H9 (cell line): ENCODE measurements at regions not wholly inside any gene's neighbourhood (a gene's known extent, or its start where the extent isn't known, plus 50 kb on each side); places are given as distances from the start of the nearest gene placed in this dataset.

Source experiments
- DNase-seq: peaks from one replicate; pipeline ENCODE4 v3.0.0-alpha.2; 2017
- H2AFZ ChIP-seq: one replicate; pipeline ENCODE4 v1.6.1; 2013; ENCODE audit warnings: mild to moderate bottlenecking, low read length, control low read depth, moderate library complexity
- H2AK5ac ChIP-seq: 2 replicates; pipeline ENCODE4 v1.6.1; 2013; ENCODE audit warnings: low read length, control low read depth, mixed read lengths; ENCODE audit not compliant: insufficient read length
- H2BK120ac ChIP-seq: one replicate; pipeline ENCODE4 v1.6.1; 2013; ENCODE audit warnings: low read depth, mild to moderate bottlenecking, low read length, control low read depth, inconsistent platforms; ENCODE audit not compliant: poor library complexity, severe bottlenecking
- H2BK12ac ChIP-seq: 2 replicates; pipeline ENCODE4 v1.6.1; 2013; ENCODE audit warnings: low read length, control low read depth, mixed read lengths, low read depth; ENCODE audit not compliant: insufficient read length
- H2BK15ac ChIP-seq: 2 replicates; pipeline ENCODE4 v1.6.1; 2013; ENCODE audit warnings: low read depth, low read length, control low read depth
- H2BK20ac ChIP-seq: one replicate; pipeline ENCODE4 v1.6.1; 2013; ENCODE audit warnings: low read depth, mild to moderate bottlenecking, low read length, control low read depth, inconsistent platforms; ENCODE audit not compliant: poor library complexity, severe bottlenecking
- H2BK5ac ChIP-seq: 2 replicates; pipeline ENCODE4 v1.6.1; 2013; ENCODE audit warnings: low read length, control low read depth, mixed read lengths; ENCODE audit not compliant: insufficient read length
- H3K14ac ChIP-seq: 2 replicates; pipeline ENCODE4 v1.6.1; 2013; ENCODE audit warnings: low read length, control low read depth; ENCODE audit not compliant: insufficient read depth
- H3K18ac ChIP-seq: 2 replicates; pipeline ENCODE4 v1.6.1; 2013; ENCODE audit warnings: low read depth, mild to moderate bottlenecking, mixed read lengths, low read length, control low read depth; ENCODE audit not compliant: insufficient read length
- H3K23ac ChIP-seq: 2 replicates; pipeline ENCODE4 v1.6.1; 2013; ENCODE audit warnings: low read length, control low read depth, mixed read lengths, low read depth; ENCODE audit not compliant: insufficient read length
- H3K23me2 ChIP-seq: 2 replicates; pipeline ENCODE4 v1.6.1; 2013; ENCODE audit warnings: low read depth, mild to moderate bottlenecking, mixed read lengths, low read length, control low read depth; ENCODE audit not compliant: insufficient read length, poor library complexity, severe bottlenecking
- H3K27ac ChIP-seq: 2 replicates; pipeline ENCODE4 v1.5.1; 2013; ENCODE audit warnings: low read length, control low read depth, mixed read lengths, low read depth; ENCODE audit not compliant: insufficient read length
- H3K27me3 ChIP-seq: 2 replicates; pipeline ENCODE4 v1.6.1; 2013; ENCODE audit warnings: low read length, control low read depth, inconsistent platforms; ENCODE audit not compliant: insufficient read depth
- H3K4ac ChIP-seq: 2 replicates; pipeline ENCODE4 v1.6.1; 2013; ENCODE audit warnings: low read depth, mild to moderate bottlenecking, control low read depth, inconsistent platforms, low read length, moderate library complexity
- H3K4me1 ChIP-seq: 2 replicates; pipeline ENCODE4 v1.6.1; 2013; ENCODE audit warnings: low read length, control low read depth, inconsistent platforms; ENCODE audit not compliant: insufficient read depth
- H3K4me2 ChIP-seq: 2 replicates; pipeline ENCODE4 v1.6.1; 2013; ENCODE audit warnings: low read length, control low read depth, mixed read lengths; ENCODE audit not compliant: insufficient read length, insufficient read depth
- H3K56ac ChIP-seq: 2 replicates; pipeline ENCODE4 v1.6.1; 2013; ENCODE audit warnings: low read depth, mild to moderate bottlenecking, mixed read lengths, low read length, control low read depth; ENCODE audit not compliant: insufficient read length
- H3K79me1 ChIP-seq: 2 replicates; pipeline ENCODE4 v1.6.1; 2013; ENCODE audit warnings: low read depth, mild to moderate bottlenecking, moderate library complexity, low read length, control low read depth, inconsistent platforms; ENCODE audit not compliant: insufficient read depth, poor library complexity, severe bottlenecking
- H3K79me2 ChIP-seq: 2 replicates; pipeline ENCODE4 v1.6.1; 2013; ENCODE audit warnings: low read length, control low read depth, inconsistent platforms; ENCODE audit not compliant: insufficient read depth
- H3K9ac ChIP-seq: 2 replicates; pipeline ENCODE4 v1.6.1; 2013; ENCODE audit warnings: low read length, control low read depth, mixed read lengths; ENCODE audit not compliant: insufficient read length; ENCODE audit errors: extremely low read depth
- H3K9me3 ChIP-seq: one replicate; pipeline ENCODE4 v1.6.1; 2013; ENCODE audit warnings: low read depth, low read length, inconsistent platforms; ENCODE audit not compliant: control insufficient read depth
- H3T11ph ChIP-seq: one replicate; pipeline ENCODE4 v1.6.1; 2013; ENCODE audit warnings: mild to moderate bottlenecking, low read length, control low read depth, inconsistent platforms
- H4K20me1 ChIP-seq: one replicate; pipeline ENCODE4 v1.6.1; 2013; ENCODE audit not compliant: control insufficient read depth, insufficient read length, insufficient read depth
- H4K5ac ChIP-seq: 2 replicates; pipeline ENCODE4 v1.6.1; 2013; ENCODE audit warnings: low read depth, mild to moderate bottlenecking, mixed read lengths, low read length, control low read depth; ENCODE audit not compliant: insufficient read length
- H4K8ac ChIP-seq: replicated peaks from 2 replicates; pipeline ENCODE4 v1.6.1; 2013; ENCODE audit warnings: low read length, control low read depth, mixed read lengths, low read depth; ENCODE audit not compliant: insufficient read length
- H4K91ac ChIP-seq: 2 replicates; pipeline ENCODE4 v1.6.1; 2013; ENCODE audit warnings: low read depth, mild to moderate bottlenecking, moderate library complexity, mixed read lengths, low read length, control low read depth; ENCODE audit not compliant: insufficient read length
- H3K27ac Mint-ChIP-seq, 3 experiments: 2 replicates in 2 of 3; 3 replicates in 1 of 3; pipeline ENCODE4 v1.8.0; 2020 to 2021; ENCODE audit warnings: mixed read lengths in 3 of 3, mild to moderate bottlenecking in 1 of 3, moderate library complexity in 1 of 3
- H3K27me3 Mint-ChIP-seq: 2 replicates; pipeline ENCODE4 v1.8.0; 2021; ENCODE audit warnings: low read depth, mild to moderate bottlenecking, moderate library complexity, mixed read lengths
- H3K36me3 Mint-ChIP-seq, 3 experiments: 2 replicates in 2 of 3; 3 replicates in 1 of 3; pipeline ENCODE4 v1.8.0; 2020 to 2021; ENCODE audit warnings: low read depth in 3 of 3, mixed read lengths in 3 of 3; ENCODE audit not compliant: insufficient read depth in 1 of 3
- H3K4me1 Mint-ChIP-seq, 2 experiments: 2 replicates each; pipeline ENCODE4 v1.8.0; 2020; ENCODE audit warnings: mixed read lengths in 2 of 2
- H3K4me3 Mint-ChIP-seq, 2 experiments: 2 replicates in 1 of 2; 3 replicates in 1 of 2; pipeline ENCODE4 v1.8.0; 2020 to 2021; ENCODE audit warnings: mild to moderate bottlenecking in 2 of 2, mixed read lengths in 2 of 2, moderate library complexity in 1 of 2
- H3K9me3 Mint-ChIP-seq, 2 experiments: 2 replicates in 1 of 2; 3 replicates in 1 of 2; pipeline ENCODE4 v1.8.0; 2020; ENCODE audit warnings: mild to moderate bottlenecking in 2 of 2, mixed read lengths in 2 of 2, moderate library complexity in 1 of 2
- WGBS: extraction: QIAGEN DNeasy Blood & Tissue Kit; methylation state at CpG from one replicate; pipeline ENCODE4 v1.1.7; 2013; ENCODE audit warnings: missing lambda C conversion rate, low lambda C conversion rate, mixed read lengths; ENCODE audit not compliant: insufficient read length; ENCODE audit errors: extremely low coverage; 5-methylcytosine and 5-hydroxymethylcytosine counted together
- TF ChIP-seq, protein P1 (sequence below): fragments of 200-600 bp; sonication (generic); conservative IDR thresholded peaks from 3 replicates; pipeline ENCODE4 v1.8.0; 2021; ENCODE audit warnings: antibody characterized with exemption, mild to moderate bottlenecking

GRCh38 chr1:199616947-199617346, 410.6 kb upstream of the NR5A2 start:
- WGBS = no CpG with 5 or more reads among the region's 1 CpG
- H2BK20ac ChIP-seq = no peak overlapping the region
- H3K4me1 ChIP-seq = no peaks in the 10 kb centered on the region
- H4K20me1 ChIP-seq = no peaks in the 10 kb centered on the region
- no peaks in the 10 kb centered on the region for H3K79me2 ChIP-seq
- H2BK12ac ChIP-seq = no peak overlapping the region
- no peak overlapping the region for H2AFZ ChIP-seq
- no peak overlapping the region for H4K8ac ChIP-seq
- H3K27me3 ChIP-seq = no peaks in the 10 kb centered on the region
- Mint-ChIP-seq H3K9me3 (no peaks in the 10 kb centered on the region), H3K27ac (no peak overlapping the region), H3K36me3 (no peaks in the 10 kb centered on the region; a peak in 1 of 7 replicates), H3K4me1 (peaks cover 7% of the 10 kb centered on the region in 2 experiments), H3K27me3 (no peaks in the 10 kb centered on the region), H3K4me3 (no peak overlapping the region)
- no peak overlapping the region for H4K5ac ChIP-seq
- H3K9me3 ChIP-seq = no peaks in the 10 kb centered on the region
- H2AK5ac ChIP-seq = no peak overlapping the region
- H3K4ac ChIP-seq = no peak overlapping the region
- H2BK15ac ChIP-seq = no peak overlapping the region
- H3K14ac ChIP-seq = no peak overlapping the region
- no peak overlapping the region for H3T11ph ChIP-seq
- H3K79me1 ChIP-seq = no peaks in the 10 kb centered on the region
- H2BK5ac ChIP-seq = no peak overlapping the region
- no peak overlapping the region for H3K56ac ChIP-seq
- no peak overlapping the region for H3K27ac ChIP-seq
- H3K9ac ChIP-seq = no peak overlapping the region
- TF ChIP-seq, protein P1, sequence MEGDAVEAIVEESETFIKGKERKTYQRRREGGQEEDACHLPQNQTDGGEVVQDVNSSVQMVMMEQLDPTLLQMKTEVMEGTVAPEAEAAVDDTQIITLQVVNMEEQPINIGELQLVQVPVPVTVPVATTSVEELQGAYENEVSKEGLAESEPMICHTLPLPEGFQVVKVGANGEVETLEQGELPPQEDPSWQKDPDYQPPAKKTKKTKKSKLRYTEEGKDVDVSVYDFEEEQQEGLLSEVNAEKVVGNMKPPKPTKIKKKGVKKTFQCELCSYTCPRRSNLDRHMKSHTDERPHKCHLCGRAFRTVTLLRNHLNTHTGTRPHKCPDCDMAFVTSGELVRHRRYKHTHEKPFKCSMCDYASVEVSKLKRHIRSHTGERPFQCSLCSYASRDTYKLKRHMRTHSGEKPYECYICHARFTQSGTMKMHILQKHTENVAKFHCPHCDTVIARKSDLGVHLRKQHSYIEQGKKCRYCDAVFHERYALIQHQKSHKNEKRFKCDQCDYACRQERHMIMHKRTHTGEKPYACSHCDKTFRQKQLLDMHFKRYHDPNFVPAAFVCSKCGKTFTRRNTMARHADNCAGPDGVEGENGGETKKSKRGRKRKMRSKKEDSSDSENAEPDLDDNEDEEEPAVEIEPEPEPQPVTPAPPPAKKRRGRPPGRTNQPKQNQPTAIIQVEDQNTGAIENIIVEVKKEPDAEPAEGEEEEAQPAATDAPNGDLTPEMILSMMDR = no peak
- H3K23ac ChIP-seq = no peak overlapping the region
- no peak overlapping the region for H3K4me2 ChIP-seq
- H4K91ac ChIP-seq = no peak overlapping the region
- no peak overlapping the region for H2BK120ac ChIP-seq
- no peaks in the 10 kb centered on the region for H3K23me2 ChIP-seq
- DNase-seq = no peak
- no peak overlapping the region for H3K18ac ChIP-seq
